GM18858 (cell line): ENCODE measurements at regions not wholly inside any gene's neighbourhood (a gene's known extent, or its start where the extent isn't known, plus 50 kb on each side); places are given as distances from the start of the nearest gene placed in this dataset.
A peak's percentile ranks its signal among the peaks of the same experiment; 100 is the strongest.

ENCODE experiments used
- ATAC-seq: cut with Tn5 transposase; IDR thresholded peaks from one replicate; pipeline ENCODE4 v1.9.1; 2021; ENCODE audit not compliant: unreplicated experiment

- ATAC-seq, result no peak
Observed at GRCh38 chr16:72517154-72517553, 345.2 kb upstream of the PMFBP1 start.

- ATAC-seq, result no peak
Observed at GRCh38 chr16:72511171-72511570, 339.2 kb upstream of the PMFBP1 start.

GRCh38 chr16:72508191-72508590 is 336.2 kb upstream of the PMFBP1 start:
- ATAC-seq, result no peak

GRCh38 chr16:72502594-72503005 is 330.6 kb upstream of the PMFBP1 start:
- no peak for ATAC-seq

GRCh38 chr16:72501739-72502593 is 330.0 kb upstream of the PMFBP1 start:
- ATAC-seq, result peak; percentile 88

GRCh38 chr16:72500545-72500944 is 328.6 kb upstream of the PMFBP1 start:
- no peak for ATAC-seq

- no peak for ATAC-seq
Observed at GRCh38 chr16:72493716-72494415, 321.9 kb upstream of the PMFBP1 start.

- ATAC-seq, result no peak
Observed at GRCh38 chr16:72487283-72487682, 315.3 kb upstream of the PMFBP1 start.

- ATAC-seq, result no peak
Observed at GRCh38 chr16:72482695-72483094, 310.7 kb upstream of the PMFBP1 start.

- ATAC-seq, result no peak
Observed at GRCh38 chr16:72481419-72481818, 309.5 kb upstream of the PMFBP1 start.

GRCh38 chr16:72480911-72481310 is 309.0 kb upstream of the PMFBP1 start:
- no peak for ATAC-seq

GRCh38 chr16:72475688-72476087 is 303.7 kb upstream of the PMFBP1 start:
- no peak for ATAC-seq

GRCh38 chr16:72474501-72475123 is 302.7 kb upstream of the PMFBP1 start:
- ATAC-seq, result no peak

GRCh38 chr16:72473631-72474030 is 301.7 kb upstream of the PMFBP1 start:
- no peak for ATAC-seq

GRCh38 chr16:72471317-72471924 is 299.5 kb upstream of the PMFBP1 start:
- ATAC-seq, result no peak

GRCh38 chr16:72470541-72470940 is 298.6 kb upstream of the PMFBP1 start:
- no peak for ATAC-seq

GRCh38 chr16:72469932-72470331 is 298.0 kb upstream of the PMFBP1 start:
- no peak for ATAC-seq

GRCh38 chr16:72468582-72468981 is 296.6 kb upstream of the PMFBP1 start:
- ATAC-seq, result no peak

GRCh38 chr16:72467157-72467759 is 295.3 kb upstream of the PMFBP1 start:
- no peak for ATAC-seq

GRCh38 chr16:72464597-72465368 is 292.8 kb upstream of the PMFBP1 start:
- no peak for ATAC-seq
